ENCODE measurements at regions not wholly inside any gene's neighbourhood (a gene's known extent, or its start where the extent isn't known, plus 50 kb on each side); places are given as distances from the start of the nearest gene placed in this dataset.

GRCh38 chr2:58973811-58974281, 732.7 kb upstream of the FANCL start:
- TF ChIP-seq CTCF (IDR thresholded peaks at IDR 0.05; ENCODE audit: low read length) (no peak), EZH2 (IDR thresholded peaks at IDR 0.05; ENCODE audit: borderline replicate concordance, low read length) (no peak)

Data from OCI-LY1 (cell line).